Stimulated activated CD4-positive, alpha-beta T cell treated with anti-CD3 and anti-CD28 coated beads, Interleukin-2, amount 100 ng/mL, for 4 hours (primary cell): ENCODE measurements at regions not wholly inside any gene's neighbourhood (a gene's known extent, or its start where the extent isn't known, plus 50 kb on each side); places are given as distances from the start of the nearest gene placed in this dataset.
"Not testable (repeated sequence)": the region's sequence is repeated elsewhere in the genome, so short reads cannot be mapped to it uniquely, and the experiment has no call there.

Experiments
- DNase-seq: peaks from one replicate; pipeline ENCODE4 v3.0.0-alpha.2; 2020; ENCODE audit warnings: low read depth

GRCh38 chr9:36461323-36461722, 61.3 kb upstream of the RNF38 start:
- DNase-seq: no peak

GRCh38 chr9:36458430-36458915, 58.4 kb upstream of the RNF38 start:
- DNase-seq: not testable (repeated sequence)

- no peak for DNase-seq
Observed at GRCh38 chr9:36457836-36458429, 57.9 kb upstream of the RNF38 start.

- no peak for DNase-seq
Observed at GRCh38 chr9:36456480-36457065, 56.5 kb upstream of the RNF38 start.

GRCh38 chr9:36451949-36452348, 51.9 kb upstream of the RNF38 start:
- DNase-seq: no peak

- DNase-seq: no peak
Observed at GRCh38 chr9:36450110-36450732, 50.2 kb upstream of the RNF38 start.
